HepG2 (cell line): ENCODE measurements at regions not wholly inside any gene's neighbourhood (a gene's known extent, or its start where the extent isn't known, plus 50 kb on each side); places are given as distances from the start of the nearest gene placed in this dataset.

Experiments used
- ATAC-seq: fragments of 200-7000 bp; cut with Tn5 transposase; 3 replicates; pipeline ENCODE4 v1.9.1; 2020; ENCODE audit warnings: mild to moderate bottlenecking, moderate library complexity
- BruUV-seq: library from RNA; stranded (reverse); fragments of 400-500 nt; replicated peaks from 2 replicates; lab custom pipeline; 2021; lab: Mats Ljungman, UMichigan
- CTCF ChIA-PET: fragments of 300-600 bp; formaldehyde crosslinking; extraction: SDS; loops from one replicate; lab custom pipeline; 2021; ENCODE audit warnings: low total read pairs, inconsistent platforms, low intra/inter-chr PET ratio; lab: Yijun Ruan, JAX
- POLR2A ChIA-PET: fragments of 350-600 bp; sonication (Branson Sonifier 250); formaldehyde crosslinking; loops from one replicate; lab custom pipeline; 2020; ENCODE audit warnings: antibody characterized with exemption, inconsistent platforms; lab: Yijun Ruan, JAX
- DNase-seq: peaks from one replicate; pipeline ENCODE4 v3.0.0-alpha.2; 2015; ENCODE audit warnings: low spot score
- FAIRE-seq: peaks from 3 replicates; lab custom pipeline; 2011; peaks lifted over from hg19 to GRCh38; lab: Jason Lieb, UNC
- H2AFZ ChIP-seq: one replicate; pipeline ENCODE4 v1.6.1; 2011; ENCODE audit warnings: low read length, inconsistent platforms
- H3K27ac ChIP-seq: fragments of 300-600 bp; 3 replicates; pipeline ENCODE4 v1.8.0; 2011; ENCODE audit warnings: mixed run types, mild to moderate bottlenecking, mixed read lengths, low read length, inconsistent platforms; ENCODE audit not compliant: insufficient read depth; ENCODE audit errors: extremely low read length
- H3K27me3 ChIP-seq, 2 experiments: fragments of 200-600 bp in 1 of 2; 2 replicates in 1 of 2; 3 replicates in 1 of 2; pipeline versions ENCODE4 v1.6.0 to v1.8.0; 2011; ENCODE audit warnings: low read length in 2 of 2, mild to moderate bottlenecking in 2 of 2, moderate library complexity in 2 of 2, inconsistent platforms in 1 of 2; ENCODE audit not compliant: insufficient read depth in 2 of 2, control insufficient read depth in 1 of 2
- H3K36me3 ChIP-seq, 2 experiments: fragments of 200-600 bp in 1 of 2; replicated peaks in 1 of 2; 2 replicates in 1 of 2; 3 replicates in 1 of 2; pipeline versions ENCODE4 v1.5.1 to v1.8.0; 2011; ENCODE audit warnings: low read length in 2 of 2, inconsistent platforms in 1 of 2; ENCODE audit not compliant: insufficient read depth in 2 of 2, control insufficient read depth in 1 of 2
- H3K4me1 ChIP-seq: 2 replicates; pipeline ENCODE4 v1.5.1; 2012; ENCODE audit warnings: low read length, inconsistent platforms; ENCODE audit not compliant: insufficient read depth
- H3K4me2 ChIP-seq: 2 replicates; pipeline ENCODE4 v1.6.0; 2011; ENCODE audit warnings: low read depth, low read length, inconsistent platforms
- H3K4me3 ChIP-seq, 3 experiments: fragments of 200-600 bp in 1 of 3; sonication (generic), shearing (Covaris generic) in 1 of 3; replicated peaks in 1 of 3; 2 replicates each; pipeline ENCODE4 v1.5.1; 2011 to 2016; ENCODE audit warnings: low read length in 3 of 3, inconsistent platforms in 2 of 3, low read depth in 2 of 3, mild to moderate bottlenecking in 2 of 3, control low read depth in 1 of 3, mixed read lengths in 1 of 3; ENCODE audit not compliant: insufficient read depth in 1 of 3
- H3K79me2 ChIP-seq: one replicate; pipeline ENCODE4 v1.6.1; 2011; ENCODE audit warnings: low read length, inconsistent platforms; ENCODE audit not compliant: insufficient read depth
- H3K9ac ChIP-seq: 2 replicates; pipeline ENCODE4 v1.6.0; 2011; ENCODE audit warnings: mild to moderate bottlenecking, low read depth, low read length, inconsistent platforms; ENCODE audit not compliant: insufficient read depth
- H3K9me3 ChIP-seq: 2 replicates; pipeline ENCODE4 v1.5.1; 2012; ENCODE audit warnings: mild to moderate bottlenecking, low read length
- H4K20me1 ChIP-seq: 2 replicates; pipeline ENCODE4 v1.6.0; 2011; ENCODE audit warnings: inconsistent platforms, mild to moderate bottlenecking, low read length, moderate library complexity; ENCODE audit not compliant: insufficient read depth
- ATF6 ChIP-seq: sonication (generic); formaldehyde crosslinking; conservative IDR thresholded peaks from 2 replicates; pipeline ENCODE4 v1.4.0; 2020; ENCODE audit warnings: missing genetic modification reagents
- FOXC1 ChIP-seq: sonication (generic); formaldehyde crosslinking; IDR thresholded peaks from 2 replicates; pipeline ENCODE4 v1.8.0; 2022; ENCODE audit warnings: mild to moderate bottlenecking, missing genetic modification reagents, borderline replicate concordance
- GABPB1 ChIP-seq: IDR thresholded peaks from 2 replicates; pipeline ENCODE4 v1.6.1; 2016; ENCODE audit warnings: mild to moderate bottlenecking, missing genetic modification reagents, moderate library complexity, missing compliant biosample characterization
- HMGA1 ChIP-seq: sonication (generic); formaldehyde crosslinking; conservative IDR thresholded peaks from 2 replicates; pipeline ENCODE4 v1.4.0; 2020; ENCODE audit warnings: missing genetic modification reagents
- KDM1A ChIP-seq: IDR thresholded peaks from 2 replicates; pipeline ENCODE4 v1.6.1; 2016; ENCODE audit warnings: missing compliant biosample characterization
- MED13 ChIP-seq: sonication (generic); formaldehyde crosslinking; IDR thresholded peaks from 2 replicates; pipeline ENCODE4 v1.5.0; 2020; ENCODE audit warnings: missing genetic modification reagents
- MXD1 ChIP-seq: sonication (generic); formaldehyde crosslinking; IDR thresholded peaks from 2 replicates; pipeline ENCODE4 v1.4.0; 2020; ENCODE audit warnings: mild to moderate bottlenecking, missing genetic modification reagents
- RCOR2 ChIP-seq: IDR thresholded peaks from 2 replicates; pipeline ENCODE4 v1.6.1; 2016; ENCODE audit warnings: missing biosample characterization, missing genetic modification reagents
- SMAD3 ChIP-seq: sonication (generic); formaldehyde crosslinking; IDR thresholded peaks from 2 replicates; pipeline ENCODE4 v1.4.0; 2020; ENCODE audit warnings: missing genetic modification reagents
- SOX6 ChIP-seq, 2 experiments: fragments of 450-650 bp in 1 of 2; sonication (generic) in 1 of 2; formaldehyde crosslinking in 1 of 2; IDR thresholded peaks; 2 replicates each; pipeline versions ENCODE4 v1.4.0 to v1.6.1; 2017 to 2020; ENCODE audit warnings: antibody characterized with exemption in 1 of 2, mild to moderate bottlenecking in 1 of 2, missing genetic modification reagents in 1 of 2
- ZNF274 ChIP-seq: sonication (generic); formaldehyde crosslinking; IDR thresholded peaks from 2 replicates; pipeline ENCODE4 v1.5.1; 2020; ENCODE audit warnings: mild to moderate bottlenecking, missing genetic modification reagents
- ZSCAN30 ChIP-seq: sonication (generic); formaldehyde crosslinking; IDR thresholded peaks from 2 replicates; pipeline ENCODE4 v1.5.0; 2020; ENCODE audit warnings: mild to moderate bottlenecking, missing genetic modification reagents
- WGBS: methylation state at CpG from one replicate; pipeline ENCODE4 v1.1.6; 2017; ENCODE audit warnings: low lambda C conversion rate; 5-methylcytosine and 5-hydroxymethylcytosine counted together
- in situ Hi-C: cut with HindIII; loops from 2 replicates; pipeline ENCODE4 v1.10.0; 2017; ENCODE audit warnings: low pct_unique_long_range_greater_than_20kb; ENCODE audit not compliant: extremely low pct_ligation_motif_present
- intact Hi-C: fragments of 100-400 bp; cut with micrococcal nuclease; formaldehyde crosslinking; loops from one replicate; pipeline ENCODE4 v1.10.0; 2022; ENCODE audit not compliant: unreplicated experiment
- TF ChIP-seq, protein P1 (sequence below): sonication (generic); formaldehyde crosslinking; IDR thresholded peaks from 2 replicates; pipeline ENCODE4 v1.5.1; 2020; ENCODE audit warnings: mild to moderate bottlenecking, missing genetic modification reagents, moderate library complexity

GRCh38 chr12:91555436-91556415 lies 373.1 kb upstream of the DCN start:
- no peaks in the 10 kb centered on the region for H3K27me3 ChIP-seq
- TF ChIP-seq, protein P1, sequence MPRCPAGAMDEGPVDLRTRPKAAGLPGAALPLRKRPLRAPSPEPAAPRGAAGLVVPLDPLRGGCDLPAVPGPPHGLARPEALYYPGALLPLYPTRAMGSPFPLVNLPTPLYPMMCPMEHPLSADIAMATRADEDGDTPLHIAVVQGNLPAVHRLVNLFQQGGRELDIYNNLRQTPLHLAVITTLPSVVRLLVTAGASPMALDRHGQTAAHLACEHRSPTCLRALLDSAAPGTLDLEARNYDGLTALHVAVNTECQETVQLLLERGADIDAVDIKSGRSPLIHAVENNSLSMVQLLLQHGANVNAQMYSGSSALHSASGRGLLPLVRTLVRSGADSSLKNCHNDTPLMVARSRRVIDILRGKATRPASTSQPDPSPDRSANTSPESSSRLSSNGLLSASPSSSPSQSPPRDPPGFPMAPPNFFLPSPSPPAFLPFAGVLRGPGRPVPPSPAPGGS, result no peak
- TF ChIP-seq ZSCAN30, result no peak
- TF ChIP-seq ZNF274, result no peak
- no peak for TF ChIP-seq RCOR2 (CRISPR knock-in tag)
- TF ChIP-seq KDM1A, result no peak
- no peak for TF ChIP-seq SMAD3 (CRISPR knock-in tag)
- TF ChIP-seq MXD1, result no peak
- no peak for TF ChIP-seq FOXC1 (CRISPR knock-in tag)
- TF ChIP-seq SOX6 (IDR thresholded peaks at IDR 0.05), result no peak
- no peak for TF ChIP-seq SOX6 (CRISPR knock-in tag; IDR thresholded peaks at IDR 0.05)
- no peak for TF ChIP-seq MED13 (CRISPR knock-in tag)
- no peak for TF ChIP-seq HMGA1
- TF ChIP-seq GABPB1, result no peak
- no peak for TF ChIP-seq ATF6 (CRISPR knock-in tag)
- TF ChIP-seq, all 625 proteins: peak for 0
- CTCF ChIA-PET, result no interaction called here
- in situ Hi-C loops (no loop called here), intact Hi-C loops (no loop called here)
- no peak for ATAC-seq
- WGBS, result 8% methylated on average over 7 of the region's 7 CpGs
- Histone ChIP-seq H3K9ac (no peak overlapping the region), H3K4me2 (no peak overlapping the region), H3K27ac (no peak overlapping the region), H2AFZ (no peak overlapping the region), H3K4me3 (no peak overlapping the region), H3K79me2 (no peaks in the 10 kb centered on the region), H3K4me1 (no peaks in the 10 kb centered on the region), H3K36me3 (no peaks in the 10 kb centered on the region), H3K9me3 (no peaks in the 10 kb centered on the region), H4K20me1 (no peaks in the 10 kb centered on the region)
- POLR2A ChIA-PET, result no interaction called here
- no peak for DNase-seq
- BruUV-seq, result no TSS peak
- FAIRE-seq, result no peak
